GM23338 (cell line): ENCODE measurements at regions not wholly inside any gene's neighbourhood (a gene's known extent, or its start where the extent isn't known, plus 50 kb on each side); places are given as distances from the start of the nearest gene placed in this dataset.

ENCODE experiments used
- ATAC-seq: fragments of 200-7000 bp; cut with Tn5 transposase; 3 replicates; pipeline ENCODE4 v1.9.1; 2020
- DNase-seq: peaks from one replicate; pipeline ENCODE4 v3.0.0-alpha.2; 2015; ENCODE audit warnings: low spot score
- H2AFZ ChIP-seq: fragments of 200-600 bp; sonication (generic); 2 replicates; pipeline ENCODE4 v1.8.0; 2016; ENCODE audit warnings: antibody characterized with exemption, mild to moderate bottlenecking, moderate library complexity
- H3F3A ChIP-seq: fragments of 200-600 bp; sonication (generic); replicated peaks from 2 replicates; pipeline ENCODE4 v1.8.0; 2017; ENCODE audit warnings: antibody characterized with exemption, mixed run types, low read depth
- H3K27ac ChIP-seq: fragments of 200-600 bp; sonication (generic); 2 replicates; pipeline ENCODE4 v1.6.1; 2016; ENCODE audit warnings: low read depth
- H3K27me3 ChIP-seq: fragments of 200-600 bp; sonication (generic); 2 replicates; pipeline ENCODE4 v1.8.0; 2016; ENCODE audit warnings: mild to moderate bottlenecking, mixed run types, moderate library complexity; ENCODE audit not compliant: insufficient read depth
- H3K36me3 ChIP-seq: fragments of 200-600 bp; sonication (generic); 2 replicates; pipeline ENCODE4 v1.8.0; 2016; ENCODE audit warnings: mild to moderate bottlenecking; ENCODE audit not compliant: insufficient read depth
- H3K4me1 ChIP-seq: fragments of 200-600 bp; sonication (generic); 2 replicates; pipeline ENCODE4 v1.8.0; 2016; ENCODE audit warnings: mild to moderate bottlenecking, moderate library complexity; ENCODE audit not compliant: insufficient read depth
- H3K4me2 ChIP-seq: fragments of 200-600 bp; sonication (generic); 2 replicates; pipeline ENCODE4 v1.7.1; 2017; ENCODE audit warnings: mixed run types
- H3K4me3 ChIP-seq: fragments of 200-600 bp; sonication (generic); 2 replicates; pipeline ENCODE4 v1.6.1; 2016; ENCODE audit warnings: mixed run types
- H3K79me2 ChIP-seq: fragments of 200-600 bp; sonication (generic); replicated peaks from 2 replicates; pipeline ENCODE4 v1.8.0; 2017; ENCODE audit warnings: mild to moderate bottlenecking; ENCODE audit not compliant: insufficient read depth
- H3K9me2 ChIP-seq: fragments of 200-600 bp; sonication (generic); 2 replicates; pipeline ENCODE4 v1.8.0; 2017; ENCODE audit not compliant: insufficient read depth
- H4K20me1 ChIP-seq: fragments of 200-600 bp; sonication (generic); replicated peaks from 2 replicates; pipeline ENCODE4 v1.8.0; 2017; ENCODE audit warnings: mild to moderate bottlenecking; ENCODE audit not compliant: insufficient read depth
- H3K27ac Mint-ChIP-seq: 2 replicates; pipeline ENCODE4 v1.8.0; 2020; ENCODE audit warnings: inconsistent platforms, mild to moderate bottlenecking, moderate library complexity, mixed read lengths
- H3K27me3 Mint-ChIP-seq: 3 replicates; pipeline ENCODE4 v1.8.0; 2022; ENCODE audit warnings: low read depth, mild to moderate bottlenecking, moderate library complexity, mixed read lengths, inconsistent platforms; ENCODE audit not compliant: insufficient read depth, poor library complexity
- H3K36me3 Mint-ChIP-seq: 3 replicates; pipeline ENCODE4 v1.8.0; 2021; ENCODE audit warnings: low read depth, mild to moderate bottlenecking, inconsistent platforms, moderate library complexity, mixed read lengths
- H3K4me1 Mint-ChIP-seq: 3 replicates; pipeline ENCODE4 v1.8.0; 2020; ENCODE audit warnings: mild to moderate bottlenecking, inconsistent platforms, mixed read lengths
- H3K4me3 Mint-ChIP-seq: 3 replicates; pipeline ENCODE4 v1.8.0; 2021; ENCODE audit warnings: moderate library complexity, mild to moderate bottlenecking, inconsistent platforms, mixed read lengths
- H3K9me3 Mint-ChIP-seq: 3 replicates; pipeline ENCODE4 v1.8.0; 2020; ENCODE audit warnings: moderate library complexity, mild to moderate bottlenecking, inconsistent platforms, mixed read lengths
- CREB1 ChIP-seq: fragments of 250-450 bp; sonication (Bioruptor Pico); IDR thresholded peaks from 2 replicates; pipeline ENCODE4 v1.5.0; 2020; ENCODE audit warnings: low read depth, mild to moderate bottlenecking, moderate library complexity
- EZH2 ChIP-seq: fragments of 200-600 bp; sonication (generic); IDR thresholded peaks from one replicate; pipeline ENCODE4 v1.8.0; 2017; ENCODE audit warnings: antibody characterized with exemption, mild to moderate bottlenecking, low read depth; ENCODE audit not compliant: unreplicated experiment
- EZH2phosphoT487 ChIP-seq: fragments of 200-600 bp; sonication (generic); IDR thresholded peaks from one replicate; pipeline ENCODE4 v1.8.1; 2018; ENCODE audit warnings: antibody characterized with exemption; ENCODE audit not compliant: unreplicated experiment
- JUNB ChIP-seq: IDR thresholded peaks from one replicate; pipeline ENCODE4 v1.6.1; 2016; ENCODE audit warnings: antibody characterized with exemption; ENCODE audit not compliant: unreplicated experiment
- NANOG ChIP-seq: IDR thresholded peaks from 2 replicates; pipeline ENCODE4 v1.6.1; 2016; ENCODE audit warnings: antibody characterized with exemption, borderline replicate concordance
- POLR2AphosphoS5 ChIP-seq: IDR thresholded peaks from 2 replicates; pipeline ENCODE4 v1.6.1; 2016; ENCODE audit warnings: antibody characterized with exemption, low read depth
- REST ChIP-seq: IDR thresholded peaks from one replicate; pipeline ENCODE4 v1.6.1; 2018; ENCODE audit warnings: antibody characterized with exemption; ENCODE audit not compliant: unreplicated experiment
- STAT1 ChIP-seq: IDR thresholded peaks from one replicate; pipeline ENCODE4 v1.6.1; 2016; ENCODE audit warnings: antibody characterized with exemption; ENCODE audit not compliant: unreplicated experiment
- ZNF114 ChIP-seq: fragments of 250-450 bp; sonication (Bioruptor Pico); IDR thresholded peaks from 2 replicates; pipeline ENCODE4 v1.5.0; 2020; ENCODE audit warnings: mild to moderate bottlenecking, moderate library complexity
- ZNF331 ChIP-seq: fragments of 250-450 bp; sonication (Bioruptor Pico); IDR thresholded peaks from 2 replicates; pipeline ENCODE4 v1.5.0; 2020; ENCODE audit warnings: low read depth, mild to moderate bottlenecking, moderate library complexity
- ZNF462 ChIP-seq: fragments of 250-450 bp; sonication (Bioruptor Pico); IDR thresholded peaks from 2 replicates; pipeline ENCODE4 v1.5.0; 2020; ENCODE audit warnings: mild to moderate bottlenecking, moderate library complexity
- TF ChIP-seq, protein P1 (sequence below): IDR thresholded peaks from 2 replicates; pipeline ENCODE4 v1.6.1; 2016; ENCODE audit warnings: antibody characterized with exemption
- TF ChIP-seq, protein P2 (sequence below), 2 experiments: fragments of 200-600 bp in 1 of 2; sonication (generic) in 1 of 2; conservative IDR thresholded peaks; 2 replicates each; pipeline versions ENCODE4 v1.5.1 to v1.6.1; 2016 to 2017; ENCODE audit warnings: antibody characterized with exemption in 2 of 2, low read depth in 2 of 2, mild to moderate bottlenecking in 2 of 2, moderate library complexity in 1 of 2

GRCh38 chr18:72154926-72155325 lies 389.2 kb downstream of the CBLN2 start:
- no peaks in the 10 kb centered on the region for H4K20me1 ChIP-seq

More at GRCh38 chr18:72154926-72155325, 389.2 kb downstream of the CBLN2 start:
- H3K4me3 ChIP-seq = no peak overlapping the region
- Mint-ChIP-seq H3K27ac (no peak overlapping the region), H3K9me3 (peaks cover 94% of the 10 kb centered on the region), H3K4me3 (no peak overlapping the region), H3K27me3 (no peaks in the 10 kb centered on the region), H3K4me1 (no peaks in the 10 kb centered on the region), H3K36me3 (peaks cover 23% of the 10 kb centered on the region)
- no peaks in the 10 kb centered on the region for H3K79me2 ChIP-seq
- no peak overlapping the region for H3K27ac ChIP-seq
- no peaks in the 10 kb centered on the region for H3K4me1 ChIP-seq
- H3K36me3 ChIP-seq = peaks cover 5% of the 10 kb centered on the region
- TF ChIP-seq POLR2AphosphoS5 (no peak), STAT1 (no peak), ZNF462 (CRISPR knock-in tag) (no peak), CREB1 (CRISPR knock-in tag) (no peak), REST (no peak), EZH2 (no peak), JUNB (no peak), ZNF114 (no peak), NANOG (no peak), EZH2phosphoT487 (no peak), ZNF331 (CRISPR knock-in tag) (no peak)
- TF ChIP-seq, protein P1, sequence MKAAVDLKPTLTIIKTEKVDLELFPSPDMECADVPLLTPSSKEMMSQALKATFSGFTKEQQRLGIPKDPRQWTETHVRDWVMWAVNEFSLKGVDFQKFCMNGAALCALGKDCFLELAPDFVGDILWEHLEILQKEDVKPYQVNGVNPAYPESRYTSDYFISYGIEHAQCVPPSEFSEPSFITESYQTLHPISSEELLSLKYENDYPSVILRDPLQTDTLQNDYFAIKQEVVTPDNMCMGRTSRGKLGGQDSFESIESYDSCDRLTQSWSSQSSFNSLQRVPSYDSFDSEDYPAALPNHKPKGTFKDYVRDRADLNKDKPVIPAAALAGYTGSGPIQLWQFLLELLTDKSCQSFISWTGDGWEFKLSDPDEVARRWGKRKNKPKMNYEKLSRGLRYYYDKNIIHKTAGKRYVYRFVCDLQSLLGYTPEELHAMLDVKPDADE = no peak
- TF ChIP-seq, protein P2, sequence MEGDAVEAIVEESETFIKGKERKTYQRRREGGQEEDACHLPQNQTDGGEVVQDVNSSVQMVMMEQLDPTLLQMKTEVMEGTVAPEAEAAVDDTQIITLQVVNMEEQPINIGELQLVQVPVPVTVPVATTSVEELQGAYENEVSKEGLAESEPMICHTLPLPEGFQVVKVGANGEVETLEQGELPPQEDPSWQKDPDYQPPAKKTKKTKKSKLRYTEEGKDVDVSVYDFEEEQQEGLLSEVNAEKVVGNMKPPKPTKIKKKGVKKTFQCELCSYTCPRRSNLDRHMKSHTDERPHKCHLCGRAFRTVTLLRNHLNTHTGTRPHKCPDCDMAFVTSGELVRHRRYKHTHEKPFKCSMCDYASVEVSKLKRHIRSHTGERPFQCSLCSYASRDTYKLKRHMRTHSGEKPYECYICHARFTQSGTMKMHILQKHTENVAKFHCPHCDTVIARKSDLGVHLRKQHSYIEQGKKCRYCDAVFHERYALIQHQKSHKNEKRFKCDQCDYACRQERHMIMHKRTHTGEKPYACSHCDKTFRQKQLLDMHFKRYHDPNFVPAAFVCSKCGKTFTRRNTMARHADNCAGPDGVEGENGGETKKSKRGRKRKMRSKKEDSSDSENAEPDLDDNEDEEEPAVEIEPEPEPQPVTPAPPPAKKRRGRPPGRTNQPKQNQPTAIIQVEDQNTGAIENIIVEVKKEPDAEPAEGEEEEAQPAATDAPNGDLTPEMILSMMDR (conservative IDR thresholded peaks at IDR 0.05; ENCODE audit: low read depth in 2 of 2) = no peak
- H3K9me2 ChIP-seq = no peaks in the 10 kb centered on the region
- H3F3A ChIP-seq = no peaks in the 10 kb centered on the region
- H3K4me2 ChIP-seq = no peak overlapping the region
- ATAC-seq (no peak), DNase-seq (no peak)
- H2AFZ ChIP-seq = no peak overlapping the region
- no peaks in the 10 kb centered on the region for H3K27me3 ChIP-seq
